ENCODE measurements at regions not wholly inside any gene's neighbourhood (a gene's known extent, or its start where the extent isn't known, plus 50 kb on each side); places are given as distances from the start of the nearest gene placed in this dataset.

DNA sequence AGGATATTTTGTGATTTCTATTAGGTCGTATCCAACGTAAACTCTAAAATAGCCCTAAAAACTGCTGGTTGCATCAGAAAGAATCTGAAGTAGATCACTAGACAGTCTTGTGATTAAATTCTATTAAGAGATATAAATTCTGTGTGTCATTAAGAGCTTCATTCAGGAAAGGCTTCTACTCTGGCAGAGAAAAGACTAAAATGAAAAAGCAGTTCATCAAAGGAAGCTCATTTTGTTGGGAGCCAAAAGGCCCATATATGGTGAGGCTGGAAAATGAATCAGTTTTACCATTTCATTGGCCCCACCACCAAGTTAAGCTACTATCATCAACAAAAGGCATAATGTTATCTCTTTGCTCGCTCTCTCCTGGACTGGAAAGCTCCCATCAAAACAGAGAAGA, 261.1 kb downstream of the SATB2 start:
- Histone ChIP-seq H3K4me2 (ENCODE audit: insufficient read depth, low read length) (no peak overlapping the region), H3K4me1 (replicated peaks in 1 of 2; ENCODE audit: control insufficient read depth in 2 of 2, insufficient read depth in 2 of 2, low read length in 2 of 2) (no peaks in the 10 kb centered on the region), H3K27me3 (ENCODE audit: control insufficient read depth in 2 of 2, insufficient read depth in 2 of 2, low read length in 2 of 2) (no peaks in the 10 kb centered on the region), H3K9ac (ENCODE audit: insufficient read depth in 1 of 2, low read depth in 2 of 2, low read length in 2 of 2) (no peak overlapping the region), H2AFZ (ENCODE audit: low read depth, low read length) (no peak overlapping the region), H3K27ac (ENCODE audit: extremely low read depth, low read depth, low read length) (no peak overlapping the region), H3K9me1 (ENCODE audit: control insufficient read depth, insufficient read depth, low read length) (no peaks in the 10 kb centered on the region), H4K20me1 (replicated peaks; ENCODE audit: control insufficient read depth, insufficient read depth, low read length) (no peaks in the 10 kb centered on the region), H3K79me2 (ENCODE audit: control insufficient read depth, insufficient read depth, low read length) (no peaks in the 10 kb centered on the region), H3K36me3 (ENCODE audit: control insufficient read depth, insufficient read depth, low read length) (no peaks in the 10 kb centered on the region), H3K9me3 (replicated peaks; ENCODE audit: control insufficient read depth, insufficient read depth, low read depth, low read length) (no peaks in the 10 kb centered on the region), H3K4me3 (no peak overlapping the region)
- FAIRE-seq (no peak), ATAC-seq (no peak), DNase-seq (ENCODE audit: extremely low read depth in 1 of 4, low spot score in 3 of 4) (no peak)
- in situ Hi-C loops (cut with MboI), result no loop called here
- TF ChIP-seq GTF3C2 (IDR thresholded peaks at IDR 0.05; ENCODE audit: borderline replicate concordance, extremely low read depth, insufficient read length), result no peak
- TF ChIP-seq, protein P1, sequence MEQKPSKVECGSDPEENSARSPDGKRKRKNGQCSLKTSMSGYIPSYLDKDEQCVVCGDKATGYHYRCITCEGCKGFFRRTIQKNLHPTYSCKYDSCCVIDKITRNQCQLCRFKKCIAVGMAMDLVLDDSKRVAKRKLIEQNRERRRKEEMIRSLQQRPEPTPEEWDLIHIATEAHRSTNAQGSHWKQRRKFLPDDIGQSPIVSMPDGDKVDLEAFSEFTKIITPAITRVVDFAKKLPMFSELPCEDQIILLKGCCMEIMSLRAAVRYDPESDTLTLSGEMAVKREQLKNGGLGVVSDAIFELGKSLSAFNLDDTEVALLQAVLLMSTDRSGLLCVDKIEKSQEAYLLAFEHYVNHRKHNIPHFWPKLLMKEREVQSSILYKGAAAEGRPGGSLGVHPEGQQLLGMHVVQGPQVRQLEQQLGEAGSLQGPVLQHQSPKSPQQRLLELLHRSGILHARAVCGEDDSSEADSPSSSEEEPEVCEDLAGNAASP (IDR thresholded peaks at IDR 0.05), result no peak
- no peak for TF ChIP-seq MEF2D (tag; conservative IDR thresholded peaks at IDR 0.05; ENCODE audit: low read depth)
- no peak for TF ChIP-seq ATF6 (CRISPR knock-in tag; IDR thresholded peaks at IDR 0.05)
- CTCF ChIA-PET (ENCODE audit: low intra/inter-chr PET ratio), result no interaction called here
- POLR2A ChIA-PET, result no interaction called here
- WGBS (ENCODE audit: insufficient coverage, low coverage, missing lambda C conversion rate), result 0% methylated on average over 3 of the region's 3 CpGs
- BruUV-seq (replicated peaks), result no TSS peak
- intact Hi-C loops (cut with micrococcal nuclease), result no loop called here
